OCI-LY3 (cell line): ENCODE measurements at regions not wholly inside any gene's neighbourhood (a gene's known extent, or its start where the extent isn't known, plus 50 kb on each side); places are given as distances from the start of the nearest gene placed in this dataset.

Source experiments
- EZH2phosphoT487 ChIP-seq: fragments of 200-600 bp; shearing (Covaris generic); IDR thresholded peaks from 2 replicates; pipeline ENCODE4 v1.6.1; 2018; ENCODE audit warnings: antibody characterized with exemption, mixed run types, low read depth
- TF ChIP-seq, protein P1 (sequence below): fragments of 200-600, 300-600 bp; sonication (generic); IDR thresholded peaks from 2 replicates; pipeline ENCODE4 v1.5.1; 2014; ENCODE audit warnings: antibody characterized with exemption, low read length, low read depth

DNA sequence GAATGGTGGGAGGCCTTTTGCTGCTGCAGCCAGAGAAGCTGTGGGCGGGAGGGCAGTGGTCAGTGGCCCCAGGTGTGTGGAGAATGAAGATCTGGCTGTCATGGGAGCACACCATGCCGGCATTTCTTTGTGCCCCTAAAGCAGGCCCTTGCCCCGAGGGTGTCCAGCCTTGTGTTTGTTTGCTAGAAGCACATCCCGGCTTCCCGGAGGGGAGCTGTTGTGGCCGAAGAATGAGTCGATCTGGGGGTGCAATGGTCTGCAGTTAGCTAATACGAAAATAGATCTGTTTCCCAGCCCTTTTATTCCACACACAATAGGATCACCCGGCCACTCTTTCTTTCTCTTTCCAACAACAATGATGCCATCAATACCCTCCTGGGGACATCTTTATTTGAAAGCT is 228.8 kb downstream of the CBLN1 start:
- TF ChIP-seq, protein P1, sequence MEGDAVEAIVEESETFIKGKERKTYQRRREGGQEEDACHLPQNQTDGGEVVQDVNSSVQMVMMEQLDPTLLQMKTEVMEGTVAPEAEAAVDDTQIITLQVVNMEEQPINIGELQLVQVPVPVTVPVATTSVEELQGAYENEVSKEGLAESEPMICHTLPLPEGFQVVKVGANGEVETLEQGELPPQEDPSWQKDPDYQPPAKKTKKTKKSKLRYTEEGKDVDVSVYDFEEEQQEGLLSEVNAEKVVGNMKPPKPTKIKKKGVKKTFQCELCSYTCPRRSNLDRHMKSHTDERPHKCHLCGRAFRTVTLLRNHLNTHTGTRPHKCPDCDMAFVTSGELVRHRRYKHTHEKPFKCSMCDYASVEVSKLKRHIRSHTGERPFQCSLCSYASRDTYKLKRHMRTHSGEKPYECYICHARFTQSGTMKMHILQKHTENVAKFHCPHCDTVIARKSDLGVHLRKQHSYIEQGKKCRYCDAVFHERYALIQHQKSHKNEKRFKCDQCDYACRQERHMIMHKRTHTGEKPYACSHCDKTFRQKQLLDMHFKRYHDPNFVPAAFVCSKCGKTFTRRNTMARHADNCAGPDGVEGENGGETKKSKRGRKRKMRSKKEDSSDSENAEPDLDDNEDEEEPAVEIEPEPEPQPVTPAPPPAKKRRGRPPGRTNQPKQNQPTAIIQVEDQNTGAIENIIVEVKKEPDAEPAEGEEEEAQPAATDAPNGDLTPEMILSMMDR, result no peak
- no peak for TF ChIP-seq EZH2phosphoT487
